ENCODE measurements at regions not wholly inside any gene's neighbourhood (a gene's known extent, or its start where the extent isn't known, plus 50 kb on each side); places are given as distances from the start of the nearest gene placed in this dataset.

DNA sequence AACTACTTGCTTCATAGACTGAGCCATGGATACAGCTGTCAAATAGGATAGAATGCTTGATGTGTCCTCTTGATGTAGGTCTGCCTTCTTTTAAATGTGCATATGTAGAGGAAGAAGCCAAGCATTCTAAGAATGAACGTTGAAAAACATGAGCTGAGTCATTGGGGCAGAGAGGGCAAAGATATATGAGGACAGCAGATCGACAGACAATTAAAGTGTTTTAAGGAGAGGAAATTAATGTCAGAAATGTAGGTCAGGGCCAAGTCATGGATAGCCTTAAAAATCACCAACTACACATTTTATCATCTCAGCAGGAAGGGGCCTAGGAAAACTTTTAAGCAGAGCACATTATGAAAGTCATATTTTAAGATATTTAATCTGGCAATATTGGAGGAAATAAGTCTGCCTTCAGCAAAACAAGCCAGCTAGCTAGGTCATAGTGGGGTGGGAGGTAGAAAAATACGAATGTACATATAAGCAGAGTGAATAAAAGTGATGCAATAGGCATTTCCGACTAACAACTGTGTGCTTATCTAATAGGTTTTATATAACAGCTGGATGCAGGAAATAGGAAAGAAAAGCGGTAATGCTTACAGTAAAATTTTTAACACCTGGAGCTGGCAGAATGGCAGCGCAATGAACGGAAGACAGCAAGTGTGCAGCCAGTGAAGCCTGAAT is 638.3 kb upstream of the TPK1 start:
- Histone ChIP-seq H3K9me1 (ENCODE audit: control insufficient read depth, insufficient read depth, low read length) (no peaks in the 10 kb centered on the region), H3K27ac (ENCODE audit: extremely low read depth, low read depth, low read length) (no peak overlapping the region), H3K9me3 (replicated peaks; ENCODE audit: control insufficient read depth, insufficient read depth, low read depth, low read length) (no peaks in the 10 kb centered on the region), H2AFZ (ENCODE audit: low read depth, low read length) (no peak overlapping the region), H3K79me2 (ENCODE audit: control insufficient read depth, insufficient read depth, low read length) (no peaks in the 10 kb centered on the region), H4K20me1 (replicated peaks; ENCODE audit: control insufficient read depth, insufficient read depth, low read length) (no peaks in the 10 kb centered on the region), H3K4me1 (replicated peaks in 1 of 2; ENCODE audit: control insufficient read depth in 2 of 2, insufficient read depth in 2 of 2, low read length in 2 of 2) (no peaks in the 10 kb centered on the region), H3K36me3 (ENCODE audit: control insufficient read depth, insufficient read depth, low read length) (no peaks in the 10 kb centered on the region), H3K4me3 (no peak overlapping the region), H3K4me2 (ENCODE audit: insufficient read depth, low read length) (no peak overlapping the region), H3K27me3 (ENCODE audit: control insufficient read depth in 2 of 2, insufficient read depth in 2 of 2, low read length in 2 of 2) (no peaks in the 10 kb centered on the region), H3K9ac (ENCODE audit: insufficient read depth in 1 of 2, low read depth in 2 of 2, low read length in 2 of 2) (no peak overlapping the region)
- ChIA-PET POLR2A (no interaction called here), CTCF (ENCODE audit: low intra/inter-chr PET ratio) (no interaction called here)
- no peak for DNase-seq (ENCODE audit: extremely low read depth in 1 of 4, low spot score in 3 of 4)
- intact Hi-C loops (cut with micrococcal nuclease): no loop called here
- WGBS (ENCODE audit: insufficient coverage, low coverage, missing lambda C conversion rate): under 1% methylated on average over 7 of the region's 7 CpGs
- no peak for TF ChIP-seq GTF2E2 (tag; IDR thresholded peaks at IDR 0.05)
- TF ChIP-seq CEBPG (CRISPR knock-in tag; IDR thresholded peaks at IDR 0.05): no peak
- TF ChIP-seq CEBPG (tag; conservative IDR thresholded peaks at IDR 0.05 in 1 of 2, IDR thresholded peaks at IDR 0.05 in 1 of 2): peak; percentile 13 to 72; a peak in 2 of 4 replicates
- no peak for FAIRE-seq
- no TSS peak for BruUV-seq (replicated peaks)
- no peak for ATAC-seq
- in situ Hi-C loops (cut with MboI): no loop called here

DNA sequence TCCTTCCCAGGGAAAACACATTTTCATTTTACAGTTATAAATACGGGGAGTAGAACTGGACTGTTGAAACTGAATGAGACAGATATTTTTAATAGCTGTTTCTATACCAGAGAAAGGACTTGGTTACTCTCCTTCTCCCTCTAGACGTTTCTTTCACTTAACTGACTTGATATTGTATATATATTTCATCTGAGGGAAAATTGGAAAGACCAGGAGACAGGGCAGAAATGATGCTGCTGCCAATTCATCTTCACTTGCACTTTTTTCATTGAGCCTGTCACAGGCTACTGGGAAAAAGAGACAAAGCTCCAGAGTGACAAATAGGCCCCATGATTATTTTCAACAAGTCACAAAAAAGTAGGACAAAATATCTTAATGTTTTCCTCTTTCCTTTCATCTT is 636.0 kb upstream of the TPK1 start:
- 0% methylated on average over 2 of the region's 2 CpGs for WGBS (ENCODE audit: insufficient coverage, low coverage, missing lambda C conversion rate)
- H3K27me3 ChIP-seq (ENCODE audit: control insufficient read depth in 2 of 2, insufficient read depth in 2 of 2, low read length in 2 of 2): no peaks in the 10 kb centered on the region
- intact Hi-C loops (cut with micrococcal nuclease): no loop called here
- H3K4me3 ChIP-seq: no peak overlapping the region
- H3K9me1 ChIP-seq (ENCODE audit: control insufficient read depth, insufficient read depth, low read length): no peaks in the 10 kb centered on the region
- no peak overlapping the region for H3K9ac ChIP-seq (ENCODE audit: insufficient read depth in 1 of 2, low read depth in 2 of 2, low read length in 2 of 2)
- no peak for FAIRE-seq
- no peaks in the 10 kb centered on the region for H4K20me1 ChIP-seq (replicated peaks; ENCODE audit: control insufficient read depth, insufficient read depth, low read length)
- H3K27ac ChIP-seq (ENCODE audit: extremely low read depth, low read depth, low read length): no peak overlapping the region
- H2AFZ ChIP-seq (ENCODE audit: low read depth, low read length): no peak overlapping the region
- H3K36me3 ChIP-seq (ENCODE audit: control insufficient read depth, insufficient read depth, low read length): no peaks in the 10 kb centered on the region
- TF ChIP-seq MCM5 (IDR thresholded peaks at IDR 0.05; ENCODE audit: low read depth): no peak
- no peak for TF ChIP-seq ZNF239 (CRISPR knock-in tag; IDR thresholded peaks at IDR 0.05)
- TF ChIP-seq IRF2 (CRISPR knock-in tag; IDR thresholded peaks at IDR 0.05): no peak
- no TSS peak for BruUV-seq (replicated peaks)
- no peaks in the 10 kb centered on the region for H3K9me3 ChIP-seq (replicated peaks; ENCODE audit: control insufficient read depth, insufficient read depth, low read depth, low read length)
- no peaks in the 10 kb centered on the region for H3K4me1 ChIP-seq (replicated peaks in 1 of 2; ENCODE audit: control insufficient read depth in 2 of 2, insufficient read depth in 2 of 2, low read length in 2 of 2)
- no peak for DNase-seq (ENCODE audit: extremely low read depth in 1 of 4, low spot score in 3 of 4)
- no peak for ATAC-seq
- in situ Hi-C loops (cut with MboI): no loop called here
- POLR2A ChIA-PET: interaction anchor here (0.6 kb wide), 1 partner anchor 384 kb away, joined by 3 read pairs; no protein-coding TSS in a partner anchor
- no peak overlapping the region for H3K4me2 ChIP-seq (ENCODE audit: insufficient read depth, low read length)
- H3K79me2 ChIP-seq (ENCODE audit: control insufficient read depth, insufficient read depth, low read length): no peaks in the 10 kb centered on the region
- CTCF ChIA-PET (ENCODE audit: low intra/inter-chr PET ratio): no interaction called here

Measured in K562 (cell line).